ENCODE measurements at regions not wholly inside any gene's neighbourhood (a gene's known extent, or its start where the extent isn't known, plus 50 kb on each side); places are given as distances from the start of the nearest gene placed in this dataset.

GRCh38 chr11:92671081-92671480, 298.4 kb upstream of the MTNR1B start:
- ATAC-seq (ENCODE audit: insufficient read depth, low read depth) (no peak), DNase-seq (no peak)
- Histone ChIP-seq H3K79me2 (ENCODE audit: insufficient read depth, low read length) (no peaks in the 10 kb centered on the region), H4K20me1 (ENCODE audit: insufficient read depth, low read length) (no peaks in the 10 kb centered on the region), H3K36me3 (ENCODE audit: insufficient read depth, low read length) (no peaks in the 10 kb centered on the region), H3K27me3 (ENCODE audit: insufficient read depth, low read length, poor library complexity) (no peaks in the 10 kb centered on the region), H2AFZ (ENCODE audit: low read depth, low read length) (no peak overlapping the region), H3K9ac (ENCODE audit: low read depth, low read length) (no peak overlapping the region), H3K27ac (ENCODE audit: low read length) (no peak overlapping the region), H3K4me1 (ENCODE audit: insufficient read depth, low read length) (no peaks in the 10 kb centered on the region), H3K4me3 (ENCODE audit: low read depth in 1 of 2, low read length in 2 of 2) (no peak overlapping the region), H3K9me3 (ENCODE audit: insufficient read depth, low read length, severe bottlenecking) (no peaks in the 10 kb centered on the region), H3K4me2 (ENCODE audit: insufficient read depth, low read length) (no peak overlapping the region)
- TF ChIP-seq EZH2 (IDR thresholded peaks at IDR 0.05; ENCODE audit: borderline replicate concordance, low read depth, low read length, severe bottlenecking) (no peak), CTCF (IDR thresholded peaks at IDR 0.05; ENCODE audit: borderline replicate concordance, extremely low read depth, low read length, poor library complexity, severe bottlenecking) (no peak)

- Histone ChIP-seq H3K27me3 (ENCODE audit: insufficient read depth, low read length, poor library complexity) (no peaks in the 10 kb centered on the region), H3K79me2 (ENCODE audit: insufficient read depth, low read length) (no peaks in the 10 kb centered on the region), H3K9me3 (ENCODE audit: insufficient read depth, low read length, severe bottlenecking) (peaks cover 10% of the 10 kb centered on the region), H3K36me3 (ENCODE audit: insufficient read depth, low read length) (no peaks in the 10 kb centered on the region), H3K4me1 (ENCODE audit: insufficient read depth, low read length) (no peaks in the 10 kb centered on the region), H4K20me1 (ENCODE audit: insufficient read depth, low read length) (no peaks in the 10 kb centered on the region), H3K27ac (ENCODE audit: low read length) (no peak overlapping the region), H3K9ac (ENCODE audit: low read depth, low read length) (no peak overlapping the region), H3K4me3 (ENCODE audit: low read depth in 1 of 2, low read length in 2 of 2) (no peak overlapping the region), H3K4me2 (ENCODE audit: insufficient read depth, low read length) (no peak overlapping the region), H2AFZ (ENCODE audit: low read depth, low read length) (no peak overlapping the region)
- ATAC-seq (ENCODE audit: insufficient read depth, low read depth): no peak
- DNase-seq: no peak
- TF ChIP-seq EZH2 (IDR thresholded peaks at IDR 0.05; ENCODE audit: borderline replicate concordance, low read depth, low read length, severe bottlenecking): no peak
- no peak for TF ChIP-seq CTCF (IDR thresholded peaks at IDR 0.05; ENCODE audit: borderline replicate concordance, extremely low read depth, low read length, poor library complexity, severe bottlenecking)
Measured at GRCh38 chr11:92675303-92675702, 294.1 kb upstream of the MTNR1B start.

GRCh38 chr11:92675810-92676209, 293.6 kb upstream of the MTNR1B start:
- no peak overlapping the region for H3K9ac ChIP-seq (ENCODE audit: low read depth, low read length)
- no peak for TF ChIP-seq CTCF (IDR thresholded peaks at IDR 0.05; ENCODE audit: borderline replicate concordance, extremely low read depth, low read length, poor library complexity, severe bottlenecking)
- no peak for TF ChIP-seq EZH2 (IDR thresholded peaks at IDR 0.05; ENCODE audit: borderline replicate concordance, low read depth, low read length, severe bottlenecking)
- no peaks in the 10 kb centered on the region for H3K79me2 ChIP-seq (ENCODE audit: insufficient read depth, low read length)
- DNase-seq: no peak
- peaks cover 10% of the 10 kb centered on the region for H3K9me3 ChIP-seq (ENCODE audit: insufficient read depth, low read length, severe bottlenecking)
- no peak for ATAC-seq (ENCODE audit: insufficient read depth, low read depth)
- no peak overlapping the region for H3K4me2 ChIP-seq (ENCODE audit: insufficient read depth, low read length)
- H3K27me3 ChIP-seq (ENCODE audit: insufficient read depth, low read length, poor library complexity): no peaks in the 10 kb centered on the region
- no peaks in the 10 kb centered on the region for H4K20me1 ChIP-seq (ENCODE audit: insufficient read depth, low read length)
- no peak overlapping the region for H3K27ac ChIP-seq (ENCODE audit: low read length)
- H3K36me3 ChIP-seq (ENCODE audit: insufficient read depth, low read length): no peaks in the 10 kb centered on the region
- H2AFZ ChIP-seq (ENCODE audit: low read depth, low read length): no peak overlapping the region
- no peak overlapping the region for H3K4me3 ChIP-seq (ENCODE audit: low read depth in 1 of 2, low read length in 2 of 2)
- no peaks in the 10 kb centered on the region for H3K4me1 ChIP-seq (ENCODE audit: insufficient read depth, low read length)
